SIG-M5 treated with dmso at 0.1 percent for 504 hours (cell line): ENCODE measurements at regions not wholly inside any gene's neighbourhood (a gene's known extent, or its start where the extent isn't known, plus 50 kb on each side); places are given as distances from the start of the nearest gene placed in this dataset.

ENCODE experiments used
- DNase-seq: peaks from one replicate; lab custom pipeline; 2025; ENCODE audit not compliant: unreplicated experiment; lab: John Stamatoyannopoulos, UW

DNA sequence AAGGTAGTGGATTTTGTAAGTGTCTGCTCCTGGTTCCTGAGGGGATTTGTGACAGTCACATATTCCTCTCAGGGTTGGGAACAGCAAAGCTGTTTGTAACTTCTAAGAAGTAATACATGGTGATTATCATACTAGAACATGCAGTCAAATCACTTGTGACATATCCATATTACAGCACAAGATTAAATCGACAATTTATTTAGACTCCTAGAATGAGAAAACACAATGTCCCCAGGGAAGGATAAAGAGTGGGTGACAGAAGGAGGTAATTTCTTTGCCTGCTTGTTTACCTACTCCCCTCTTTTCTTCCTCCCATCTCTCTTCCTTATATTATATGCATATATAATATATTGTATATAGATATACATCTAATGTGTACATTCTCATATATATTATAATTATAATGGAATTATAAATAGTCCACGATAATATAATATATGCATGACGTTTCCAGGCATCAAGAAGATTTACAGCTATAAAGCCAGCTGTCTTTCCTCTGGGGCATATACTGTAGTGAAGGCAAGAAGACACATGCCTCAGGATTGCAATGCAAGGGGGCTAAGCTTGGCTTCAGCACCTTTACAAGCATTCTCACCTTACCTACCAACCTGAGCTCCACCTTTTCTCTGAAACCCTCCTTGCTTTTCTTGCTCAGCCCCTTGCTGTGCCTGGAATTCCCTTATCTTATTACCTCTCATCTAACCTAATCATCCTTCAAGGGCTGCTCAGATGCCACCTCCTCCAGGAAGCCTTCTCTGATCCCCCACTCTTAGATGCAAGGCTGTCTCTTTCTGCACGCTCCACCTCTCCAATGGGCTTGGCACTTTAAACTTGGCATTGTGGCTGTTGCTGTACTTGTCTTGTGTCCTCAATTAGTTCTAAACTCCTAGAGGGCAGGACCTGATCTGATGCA lies 73.1 kb upstream of the PIAS1 start:
- no peak for DNase-seq

GRCh38 chr15:67981848-67982247 lies 72.3 kb upstream of the PIAS1 start:
- DNase-seq, result no peak

DNA sequence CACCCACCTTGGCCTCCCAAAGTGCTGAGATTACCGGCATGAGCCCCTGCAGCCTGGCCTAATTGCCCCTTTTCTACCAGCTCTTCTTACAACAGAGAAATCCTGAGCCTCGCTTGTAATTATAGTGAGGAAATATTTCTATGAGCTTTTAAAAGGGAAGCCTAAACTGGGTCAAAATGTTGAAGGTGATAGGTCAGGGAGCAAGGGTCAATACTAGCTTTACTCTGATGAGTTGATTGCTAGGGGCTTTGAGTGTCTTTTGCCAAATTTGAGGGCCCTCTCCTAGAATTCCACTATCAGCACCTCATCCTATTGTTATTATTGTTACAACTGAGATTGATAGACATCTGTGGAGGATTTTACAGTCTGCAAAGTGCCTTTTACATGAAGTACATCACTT lies 62.4 kb upstream of the PIAS1 start:
- DNase-seq, result no peak

DNA sequence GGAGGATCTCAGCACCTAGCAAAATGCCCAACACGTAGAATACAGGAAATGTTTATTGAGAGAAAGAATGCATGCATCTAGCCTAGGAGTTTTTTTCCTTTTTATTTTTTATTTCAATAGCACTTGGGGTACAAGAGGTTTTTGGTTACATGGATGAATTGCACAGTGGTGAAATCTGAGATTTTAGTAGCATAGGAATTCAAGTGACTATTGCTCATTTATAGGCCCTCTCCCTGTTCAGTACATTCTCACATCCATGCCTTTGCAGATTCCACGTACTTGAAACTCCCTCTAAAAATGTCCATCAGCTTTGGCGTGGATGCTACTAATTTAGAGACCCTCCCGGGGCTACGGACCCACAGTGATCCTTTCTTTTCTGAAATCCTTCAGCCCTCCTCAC lies 61.7 kb upstream of the PIAS1 start:
- DNase-seq, result no peak

- no peak for DNase-seq
These were observed 61.3 kb upstream of the PIAS1 start for GRCh38 chr15:67992834-67993233.

DNA sequence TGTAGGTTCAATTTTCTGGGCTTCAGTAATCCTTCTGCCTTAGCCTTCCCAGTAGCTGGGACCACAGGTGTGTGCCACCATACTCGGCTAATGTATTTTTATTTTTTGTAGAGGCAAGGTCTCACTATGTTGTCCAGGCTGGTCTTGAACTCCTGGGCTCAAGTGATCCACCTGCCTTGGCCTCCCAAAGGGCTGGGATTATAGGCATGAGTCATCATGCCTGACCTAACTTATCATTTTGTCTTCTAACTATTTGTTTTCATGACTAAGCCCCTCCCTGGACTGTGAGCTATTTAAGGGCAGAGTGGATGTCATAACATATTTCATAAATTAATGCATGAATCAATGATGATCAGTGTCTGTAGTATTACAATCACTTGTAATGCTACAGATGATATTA lies 56.1 kb upstream of the PIAS1 start:
- no peak for DNase-seq

DNA sequence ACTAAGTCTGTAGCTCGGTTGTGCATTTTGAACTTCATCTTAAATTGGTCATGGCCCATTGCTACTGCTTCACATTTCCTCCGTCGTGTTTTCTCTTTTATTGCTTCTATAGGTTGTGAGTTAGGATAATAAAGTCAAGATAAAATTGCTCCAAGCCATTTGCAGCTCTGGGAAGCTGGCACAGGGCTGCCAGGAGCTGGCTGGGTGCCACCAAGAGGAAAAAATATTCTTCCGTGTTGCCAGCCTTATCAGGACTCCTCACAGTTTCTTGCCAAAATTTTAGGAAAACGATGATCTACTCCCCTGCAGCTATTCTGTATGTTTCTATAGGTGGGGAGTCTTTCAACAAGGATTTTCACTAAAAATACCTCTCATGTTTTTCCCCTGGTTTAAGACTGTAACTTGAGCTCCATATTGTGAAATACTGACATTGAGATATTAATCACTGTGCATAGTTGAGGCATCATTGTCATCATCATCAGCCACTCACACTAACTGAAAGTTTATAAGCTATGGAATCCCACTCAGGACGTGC lies 55.4 kb upstream of the PIAS1 start:
- DNase-seq, result no peak

DNA sequence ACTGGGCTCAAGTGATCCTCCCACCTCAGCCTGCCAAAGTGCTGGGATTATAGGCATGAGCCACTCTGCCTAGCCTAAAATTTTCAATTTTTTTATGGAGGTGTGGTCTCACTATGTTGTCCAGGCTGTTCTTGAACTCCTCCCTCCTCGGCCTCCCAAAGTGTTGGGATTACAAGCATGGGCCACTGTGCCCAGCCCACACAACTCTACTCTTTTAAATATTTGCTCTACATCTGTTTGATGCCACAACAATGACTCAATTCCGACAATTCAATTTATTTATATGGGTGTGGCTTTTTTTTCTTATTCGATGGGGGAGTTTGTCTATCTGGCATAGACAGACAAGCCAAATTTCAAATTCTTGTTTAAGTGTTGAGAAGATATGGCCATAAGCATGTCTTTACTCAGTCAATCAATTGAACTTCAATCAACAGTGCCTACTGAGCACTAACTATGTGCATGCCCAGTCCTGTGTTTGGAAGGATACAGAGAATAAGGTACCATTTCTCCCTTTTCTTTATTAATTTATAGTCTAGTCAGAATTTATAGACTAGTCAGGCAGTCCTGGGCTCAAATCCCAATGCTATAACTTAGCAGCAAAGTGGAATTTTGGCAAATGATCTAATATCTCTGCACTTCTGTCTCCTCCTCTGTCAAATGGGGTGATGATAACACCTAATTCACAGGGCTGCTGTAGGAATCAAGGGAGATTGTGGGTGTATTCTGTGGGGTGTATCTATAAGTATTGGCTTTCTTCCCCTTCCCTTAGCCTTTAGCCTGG lies 54.6 kb upstream of the PIAS1 start:
- DNase-seq, result no peak

DNA sequence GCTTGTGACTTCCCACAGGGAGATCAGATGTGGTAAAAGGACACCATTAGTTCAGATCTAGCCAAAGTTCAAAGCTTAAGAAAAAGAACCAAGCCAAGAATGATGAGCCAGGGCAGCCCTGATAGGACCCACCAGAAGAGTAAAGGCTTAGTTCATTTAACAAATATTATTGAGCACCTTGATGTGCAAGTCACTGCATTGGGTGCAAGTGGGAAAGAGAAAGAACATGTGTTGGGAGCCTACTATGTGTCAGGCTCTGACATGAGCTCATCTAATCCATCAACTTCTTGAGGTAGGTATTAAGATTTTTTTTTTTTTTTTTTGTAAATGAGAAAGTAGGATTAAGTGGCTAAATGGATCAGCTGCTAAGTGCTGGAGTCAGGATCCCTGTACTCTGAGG lies 53.4 kb upstream of the PIAS1 start:
- no peak for DNase-seq

- no peak for DNase-seq
These were observed 52.3 kb upstream of the PIAS1 start for GRCh38 chr15:68001811-68002210.

DNA sequence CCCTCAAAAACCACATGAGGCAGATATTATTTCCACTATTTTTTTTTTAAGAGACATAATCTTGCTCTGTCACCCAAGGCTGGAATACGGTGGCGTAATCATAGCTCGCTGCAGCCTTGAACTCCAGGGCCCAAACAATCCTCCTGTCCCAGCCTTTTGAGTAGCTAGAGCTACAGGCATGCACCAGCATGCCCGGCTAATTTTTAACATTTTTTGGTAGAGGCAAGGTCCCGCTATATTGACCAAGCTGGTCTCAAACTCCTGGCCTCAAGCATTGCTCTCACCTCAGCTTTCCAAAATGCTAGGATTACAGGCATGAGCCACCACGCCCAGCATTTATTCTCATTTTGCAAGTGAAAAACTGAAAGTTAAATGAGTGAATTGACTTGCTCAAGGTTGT lies 50.8 kb upstream of the PIAS1 start:
- no peak for DNase-seq
